ENCODE measurements at regions not wholly inside any gene's neighbourhood (a gene's known extent, or its start where the extent isn't known, plus 50 kb on each side); places are given as distances from the start of the nearest gene placed in this dataset.

DNA sequence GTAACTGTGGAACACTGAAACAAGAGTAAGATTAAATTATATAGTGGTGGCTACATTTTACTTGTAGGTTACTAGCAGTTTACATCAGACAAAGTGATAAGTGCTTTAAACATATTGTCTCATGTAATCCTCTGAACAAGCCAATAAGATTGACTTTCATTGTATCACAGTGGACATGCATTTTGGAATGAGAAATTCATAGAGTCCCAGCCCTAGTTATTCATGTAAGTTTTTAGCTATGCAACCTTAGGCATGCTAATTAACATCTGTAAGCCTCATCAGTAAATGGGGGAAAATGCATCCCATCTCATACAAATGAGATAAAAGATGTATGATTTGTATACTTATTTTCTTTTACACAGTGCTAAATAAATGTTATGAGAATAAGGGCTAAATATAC, 1038.1 kb upstream of the ADGRL4 start:
- TF ChIP-seq, protein P1, sequence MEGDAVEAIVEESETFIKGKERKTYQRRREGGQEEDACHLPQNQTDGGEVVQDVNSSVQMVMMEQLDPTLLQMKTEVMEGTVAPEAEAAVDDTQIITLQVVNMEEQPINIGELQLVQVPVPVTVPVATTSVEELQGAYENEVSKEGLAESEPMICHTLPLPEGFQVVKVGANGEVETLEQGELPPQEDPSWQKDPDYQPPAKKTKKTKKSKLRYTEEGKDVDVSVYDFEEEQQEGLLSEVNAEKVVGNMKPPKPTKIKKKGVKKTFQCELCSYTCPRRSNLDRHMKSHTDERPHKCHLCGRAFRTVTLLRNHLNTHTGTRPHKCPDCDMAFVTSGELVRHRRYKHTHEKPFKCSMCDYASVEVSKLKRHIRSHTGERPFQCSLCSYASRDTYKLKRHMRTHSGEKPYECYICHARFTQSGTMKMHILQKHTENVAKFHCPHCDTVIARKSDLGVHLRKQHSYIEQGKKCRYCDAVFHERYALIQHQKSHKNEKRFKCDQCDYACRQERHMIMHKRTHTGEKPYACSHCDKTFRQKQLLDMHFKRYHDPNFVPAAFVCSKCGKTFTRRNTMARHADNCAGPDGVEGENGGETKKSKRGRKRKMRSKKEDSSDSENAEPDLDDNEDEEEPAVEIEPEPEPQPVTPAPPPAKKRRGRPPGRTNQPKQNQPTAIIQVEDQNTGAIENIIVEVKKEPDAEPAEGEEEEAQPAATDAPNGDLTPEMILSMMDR (conservative IDR thresholded peaks at IDR 0.05; ENCODE audit: low read length) = no peak
- no peak for TF ChIP-seq EZH2phosphoT487 (IDR thresholded peaks at IDR 0.05; ENCODE audit: borderline replicate concordance, low read depth, low read length)
